ENCODE measurements at regions not wholly inside any gene's neighbourhood (a gene's known extent, or its start where the extent isn't known, plus 50 kb on each side); places are given as distances from the start of the nearest gene placed in this dataset.

GRCh38 chr7:156496363-156496769 lies 144.2 kb upstream of the RNF32 start:
- no peak for TF ChIP-seq POLR2A (IDR thresholded peaks at IDR 0.05; ENCODE audit: low read depth, low read length)
- TF ChIP-seq CEBPB (IDR thresholded peaks at IDR 0.05; ENCODE audit: low read depth, low read length): no peak
- no peak for TF ChIP-seq CTCF (conservative IDR thresholded peaks at IDR 0.05; ENCODE audit: low read depth, low read length)
- TF ChIP-seq RFX5 (IDR thresholded peaks at IDR 0.05; ENCODE audit: low read depth, low read length): no peak
- no peak for TF ChIP-seq RCOR1 (IDR thresholded peaks at IDR 0.05; ENCODE audit: insufficient replicate concordance, low read length)
- no peak for TF ChIP-seq MAZ (IDR thresholded peaks at IDR 0.05; ENCODE audit: borderline replicate concordance, low read depth, low read length)
- TF ChIP-seq BHLHE40 (IDR thresholded peaks at IDR 0.05; ENCODE audit: low read depth, low read length): no peak
- no peak for TF ChIP-seq SMC3 (IDR thresholded peaks at IDR 0.05; ENCODE audit: low read depth, low read length)
- TF ChIP-seq CHD1 (IDR thresholded peaks at IDR 0.05; ENCODE audit: low read depth, low read length): no peak
- no peak for TF ChIP-seq USF2 (IDR thresholded peaks at IDR 0.05; ENCODE audit: low read depth, low read length)
